ENCODE measurements at regions not wholly inside any gene's neighbourhood (a gene's known extent, or its start where the extent isn't known, plus 50 kb on each side); places are given as distances from the start of the nearest gene placed in this dataset.

DNA sequence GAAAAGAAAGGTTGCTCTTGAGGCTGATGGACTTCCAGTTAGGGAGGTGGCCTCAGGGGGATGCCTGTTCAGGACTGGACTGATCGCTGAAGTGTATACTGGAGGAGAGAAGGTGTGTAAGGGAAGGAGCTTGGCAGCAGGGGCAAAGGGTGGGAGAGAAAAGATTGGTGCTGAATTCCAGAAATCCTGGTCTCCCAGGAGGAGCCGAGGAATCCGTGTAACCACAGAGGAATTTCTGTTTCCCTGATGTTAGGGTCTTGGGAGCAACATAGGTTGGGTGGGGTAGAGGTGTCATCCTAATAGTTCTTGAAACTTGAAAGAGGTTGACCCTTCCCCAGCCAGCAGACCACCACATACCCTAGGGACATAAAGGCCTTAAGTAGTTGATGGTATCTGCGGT, 88.9 kb upstream of the PTPN3 start:
- Histone ChIP-seq H3K36me3 (ENCODE audit: control insufficient read depth in 4 of 4, insufficient read depth in 3 of 4, low read depth in 1 of 4, low read length in 3 of 4) (no peaks in the 10 kb centered on the region), H3K4me3 (ENCODE audit: low read depth in 1 of 3, low read length in 3 of 3) (no peak overlapping the region), H3K9me3 (ENCODE audit: control insufficient read depth in 4 of 4, low read length in 3 of 4) (no peaks in the 10 kb centered on the region), H3K27me3 (ENCODE audit: control insufficient read depth in 4 of 4, insufficient read depth in 4 of 4, low read length in 3 of 4) (no peaks in the 10 kb centered on the region), H3K4me1 (ENCODE audit: control insufficient read depth in 4 of 4, insufficient read depth in 4 of 4, low read length in 3 of 4) (no peaks in the 10 kb centered on the region), H3K9ac (ENCODE audit: low read depth in 1 of 2, low read length in 2 of 2) (no peak overlapping the region), H3K27ac (ENCODE audit: low read depth in 1 of 2, low read length in 2 of 2) (no peak overlapping the region)
- WGBS, result 96% methylated on average over 4 of the region's 4 CpGs
- TF ChIP-seq GABPA (IDR thresholded peaks at IDR 0.05 in 1 of 2, conservative IDR thresholded peaks at IDR 0.05 in 1 of 2) (no peak), HNF4G (IDR thresholded peaks at IDR 0.05) (no peak), JUND (IDR thresholded peaks at IDR 0.05) (no peak), EGR1 (IDR thresholded peaks at IDR 0.05; ENCODE audit: low read depth in 2 of 2) (no peak), TAF1 (conservative IDR thresholded peaks at IDR 0.05) (no peak), NR2F2 (IDR thresholded peaks at IDR 0.05) (no peak), FOXA2 (IDR thresholded peaks at IDR 0.05) (no peak), RXRA (IDR thresholded peaks at IDR 0.05) (no peak), FOXA1 (IDR thresholded peaks at IDR 0.05) (no peak), SP1 (IDR thresholded peaks at IDR 0.05) (no peak), HNF4A (conservative IDR thresholded peaks at IDR 0.05) (no peak)
- TF ChIP-seq, protein P1, sequence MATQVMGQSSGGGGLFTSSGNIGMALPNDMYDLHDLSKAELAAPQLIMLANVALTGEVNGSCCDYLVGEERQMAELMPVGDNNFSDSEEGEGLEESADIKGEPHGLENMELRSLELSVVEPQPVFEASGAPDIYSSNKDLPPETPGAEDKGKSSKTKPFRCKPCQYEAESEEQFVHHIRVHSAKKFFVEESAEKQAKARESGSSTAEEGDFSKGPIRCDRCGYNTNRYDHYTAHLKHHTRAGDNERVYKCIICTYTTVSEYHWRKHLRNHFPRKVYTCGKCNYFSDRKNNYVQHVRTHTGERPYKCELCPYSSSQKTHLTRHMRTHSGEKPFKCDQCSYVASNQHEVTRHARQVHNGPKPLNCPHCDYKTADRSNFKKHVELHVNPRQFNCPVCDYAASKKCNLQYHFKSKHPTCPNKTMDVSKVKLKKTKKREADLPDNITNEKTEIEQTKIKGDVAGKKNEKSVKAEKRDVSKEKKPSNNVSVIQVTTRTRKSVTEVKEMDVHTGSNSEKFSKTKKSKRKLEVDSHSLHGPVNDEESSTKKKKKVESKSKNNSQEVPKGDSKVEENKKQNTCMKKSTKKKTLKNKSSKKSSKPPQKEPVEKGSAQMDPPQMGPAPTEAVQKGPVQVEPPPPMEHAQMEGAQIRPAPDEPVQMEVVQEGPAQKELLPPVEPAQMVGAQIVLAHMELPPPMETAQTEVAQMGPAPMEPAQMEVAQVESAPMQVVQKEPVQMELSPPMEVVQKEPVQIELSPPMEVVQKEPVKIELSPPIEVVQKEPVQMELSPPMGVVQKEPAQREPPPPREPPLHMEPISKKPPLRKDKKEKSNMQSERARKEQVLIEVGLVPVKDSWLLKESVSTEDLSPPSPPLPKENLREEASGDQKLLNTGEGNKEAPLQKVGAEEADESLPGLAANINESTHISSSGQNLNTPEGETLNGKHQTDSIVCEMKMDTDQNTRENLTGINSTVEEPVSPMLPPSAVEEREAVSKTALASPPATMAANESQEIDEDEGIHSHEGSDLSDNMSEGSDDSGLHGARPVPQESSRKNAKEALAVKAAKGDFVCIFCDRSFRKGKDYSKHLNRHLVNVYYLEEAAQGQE (IDR thresholded peaks at IDR 0.05), result no peak
- TF ChIP-seq, protein P2, sequence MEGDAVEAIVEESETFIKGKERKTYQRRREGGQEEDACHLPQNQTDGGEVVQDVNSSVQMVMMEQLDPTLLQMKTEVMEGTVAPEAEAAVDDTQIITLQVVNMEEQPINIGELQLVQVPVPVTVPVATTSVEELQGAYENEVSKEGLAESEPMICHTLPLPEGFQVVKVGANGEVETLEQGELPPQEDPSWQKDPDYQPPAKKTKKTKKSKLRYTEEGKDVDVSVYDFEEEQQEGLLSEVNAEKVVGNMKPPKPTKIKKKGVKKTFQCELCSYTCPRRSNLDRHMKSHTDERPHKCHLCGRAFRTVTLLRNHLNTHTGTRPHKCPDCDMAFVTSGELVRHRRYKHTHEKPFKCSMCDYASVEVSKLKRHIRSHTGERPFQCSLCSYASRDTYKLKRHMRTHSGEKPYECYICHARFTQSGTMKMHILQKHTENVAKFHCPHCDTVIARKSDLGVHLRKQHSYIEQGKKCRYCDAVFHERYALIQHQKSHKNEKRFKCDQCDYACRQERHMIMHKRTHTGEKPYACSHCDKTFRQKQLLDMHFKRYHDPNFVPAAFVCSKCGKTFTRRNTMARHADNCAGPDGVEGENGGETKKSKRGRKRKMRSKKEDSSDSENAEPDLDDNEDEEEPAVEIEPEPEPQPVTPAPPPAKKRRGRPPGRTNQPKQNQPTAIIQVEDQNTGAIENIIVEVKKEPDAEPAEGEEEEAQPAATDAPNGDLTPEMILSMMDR (IDR thresholded peaks at IDR 0.05; ENCODE audit: low read depth, low read length, missing input control), result no peak
- DNase-seq (ENCODE audit: low spot score), result no peak

DNA sequence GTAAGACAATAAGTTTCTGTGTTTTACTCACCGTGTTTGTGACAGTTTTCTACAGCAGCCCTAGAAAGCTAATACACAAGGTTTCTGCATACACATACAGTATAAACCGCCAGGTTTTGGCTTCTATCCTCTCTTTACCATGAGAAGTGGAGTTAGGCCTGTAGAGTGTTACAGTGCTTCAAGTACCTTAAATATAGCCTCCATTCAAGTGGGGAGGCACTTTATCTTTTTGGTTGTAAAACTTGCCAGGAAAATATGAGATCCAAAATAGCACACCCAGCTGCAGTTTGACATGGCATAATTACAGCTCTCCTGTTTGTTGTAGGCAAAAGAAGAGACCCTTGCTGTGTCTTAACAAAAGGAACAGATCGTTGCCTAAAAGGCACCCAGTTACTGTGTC, 90.3 kb upstream of the PTPN3 start:
- Histone ChIP-seq H3K27me3 (ENCODE audit: control insufficient read depth in 4 of 4, insufficient read depth in 4 of 4, low read length in 3 of 4) (no peaks in the 10 kb centered on the region), H3K9me3 (ENCODE audit: control insufficient read depth in 4 of 4, low read length in 3 of 4) (no peaks in the 10 kb centered on the region), H3K36me3 (ENCODE audit: control insufficient read depth in 4 of 4, insufficient read depth in 3 of 4, low read depth in 1 of 4, low read length in 3 of 4) (no peaks in the 10 kb centered on the region), H3K4me1 (ENCODE audit: control insufficient read depth in 4 of 4, insufficient read depth in 4 of 4, low read length in 3 of 4) (no peaks in the 10 kb centered on the region), H3K9ac (ENCODE audit: low read depth in 1 of 2, low read length in 2 of 2) (no peak overlapping the region), H3K27ac (ENCODE audit: low read depth in 1 of 2, low read length in 2 of 2) (no peak overlapping the region), H3K4me3 (ENCODE audit: low read depth in 1 of 3, low read length in 3 of 3) (no peak overlapping the region)
- DNase-seq (ENCODE audit: low spot score), result no peak
- 93% methylated on average over 3 of the region's 3 CpGs for WGBS
- TF ChIP-seq JUND (IDR thresholded peaks at IDR 0.05), result no peak
- TF ChIP-seq, protein P3, sequence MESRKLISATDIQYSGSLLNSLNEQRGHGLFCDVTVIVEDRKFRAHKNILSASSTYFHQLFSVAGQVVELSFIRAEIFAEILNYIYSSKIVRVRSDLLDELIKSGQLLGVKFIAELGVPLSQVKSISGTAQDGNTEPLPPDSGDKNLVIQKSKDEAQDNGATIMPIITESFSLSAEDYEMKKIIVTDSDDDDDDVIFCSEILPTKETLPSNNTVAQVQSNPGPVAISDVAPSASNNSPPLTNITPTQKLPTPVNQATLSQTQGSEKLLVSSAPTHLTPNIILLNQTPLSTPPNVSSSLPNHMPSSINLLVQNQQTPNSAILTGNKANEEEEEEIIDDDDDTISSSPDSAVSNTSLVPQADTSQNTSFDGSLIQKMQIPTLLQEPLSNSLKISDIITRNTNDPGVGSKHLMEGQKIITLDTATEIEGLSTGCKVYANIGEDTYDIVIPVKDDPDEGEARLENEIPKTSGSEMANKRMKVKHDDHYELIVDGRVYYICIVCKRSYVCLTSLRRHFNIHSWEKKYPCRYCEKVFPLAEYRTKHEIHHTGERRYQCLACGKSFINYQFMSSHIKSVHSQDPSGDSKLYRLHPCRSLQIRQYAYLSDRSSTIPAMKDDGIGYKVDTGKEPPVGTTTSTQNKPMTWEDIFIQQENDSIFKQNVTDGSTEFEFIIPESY (IDR thresholded peaks at IDR 0.05), result no peak
- no peak for TF ChIP-seq FOXA2 (IDR thresholded peaks at IDR 0.05)
- TF ChIP-seq, protein P2 (IDR thresholded peaks at IDR 0.05; ENCODE audit: low read depth, low read length, missing input control), result no peak
- no peak for TF ChIP-seq HNF4G (IDR thresholded peaks at IDR 0.05)
- no peak for TF ChIP-seq YY1 (IDR thresholded peaks at IDR 0.05)
- no peak for TF ChIP-seq EGR1 (IDR thresholded peaks at IDR 0.05; ENCODE audit: low read depth in 2 of 2)
- TF ChIP-seq HNF4A (conservative IDR thresholded peaks at IDR 0.05), result no peak
- TF ChIP-seq RAD21 (IDR thresholded peaks at IDR 0.05), result no peak
- TF ChIP-seq SP1 (IDR thresholded peaks at IDR 0.05), result no peak

Measured in liver (tissue), 8 donors.